Colon (tissue), 2 donors: ENCODE measurements at regions not wholly inside any gene's neighbourhood (a gene's known extent, or its start where the extent isn't known, plus 50 kb on each side); places are given as distances from the start of the nearest gene placed in this dataset.

ENCODE experiments used
- FAIRE-seq: peaks from 2 replicates; lab custom pipeline; 2012; peaks lifted over from hg19 to GRCh38; lab: Jason Lieb, UNC
- donor health status: control.
- donor health status: control.

DNA sequence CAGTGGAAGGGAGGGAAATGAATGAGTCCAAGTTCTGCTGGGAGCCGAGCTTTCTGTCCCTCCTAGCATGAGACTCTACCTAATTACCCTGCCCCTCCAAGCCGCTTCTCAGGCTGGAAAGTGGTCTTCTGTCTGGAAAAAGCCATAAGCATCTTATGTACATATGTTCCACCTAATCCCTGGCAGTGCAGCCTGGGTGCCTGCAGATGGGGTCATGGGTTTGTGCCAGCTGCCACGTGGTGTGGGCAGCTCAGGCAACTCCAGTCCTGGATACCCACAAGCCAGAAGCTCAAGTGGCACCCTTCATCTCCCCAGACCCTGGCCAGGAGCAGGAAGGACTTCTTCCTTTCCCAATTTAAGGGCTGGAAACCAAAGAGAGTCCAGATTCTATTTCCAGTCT is 253.1 kb downstream of the LY86 start:
- FAIRE-seq, result no peak

DNA sequence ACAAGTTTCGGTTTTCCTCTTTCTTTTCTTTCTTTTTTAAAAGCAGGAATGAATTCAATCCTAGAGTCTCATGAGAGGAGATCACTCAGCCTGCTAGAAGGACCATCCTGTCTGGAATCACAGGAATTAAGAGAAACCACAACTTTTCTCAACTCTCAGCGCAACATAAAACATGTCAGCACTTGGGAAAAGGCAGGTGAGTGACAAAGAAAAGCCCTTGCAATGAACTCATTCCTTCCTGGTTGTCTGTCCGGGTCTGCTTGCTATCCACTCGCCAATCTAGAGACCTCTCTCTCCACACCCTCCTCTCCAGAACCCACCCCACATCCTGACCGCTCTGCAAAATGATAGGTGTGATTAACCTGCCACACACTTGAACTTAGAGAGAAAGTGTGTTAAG is 253.8 kb downstream of the LY86 start:
- FAIRE-seq, result no peak

DNA sequence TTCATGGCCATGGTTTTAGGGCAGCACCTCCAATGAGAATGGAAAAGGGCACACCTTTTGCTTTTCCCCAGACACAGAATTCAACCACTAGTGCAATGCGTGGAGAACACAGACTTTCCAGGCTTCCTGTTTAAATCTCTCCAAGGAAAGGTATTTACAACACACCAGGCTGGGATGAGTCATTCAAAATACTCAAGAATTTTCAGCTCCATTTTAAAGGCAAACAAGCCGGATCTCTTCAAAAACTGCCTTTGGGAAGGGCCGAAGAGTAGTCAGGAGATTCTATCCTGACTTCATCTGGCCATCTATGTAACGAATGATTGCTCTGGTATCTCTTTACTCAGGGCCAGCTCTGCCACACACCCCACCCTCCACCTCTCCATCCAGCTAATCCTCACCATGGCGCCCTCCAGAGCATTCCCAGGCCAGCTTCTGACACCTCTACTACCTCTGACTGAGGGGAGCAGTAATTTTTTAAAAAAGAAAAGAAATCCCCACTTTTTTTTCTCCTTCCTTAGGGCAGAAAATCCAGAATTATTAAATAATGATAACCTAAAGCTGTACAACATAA is 254.6 kb downstream of the LY86 start:
- FAIRE-seq, result no peak

GRCh38 chr6:6843777-6844176 is 255.3 kb downstream of the LY86 start:
- no peak for FAIRE-seq

DNA sequence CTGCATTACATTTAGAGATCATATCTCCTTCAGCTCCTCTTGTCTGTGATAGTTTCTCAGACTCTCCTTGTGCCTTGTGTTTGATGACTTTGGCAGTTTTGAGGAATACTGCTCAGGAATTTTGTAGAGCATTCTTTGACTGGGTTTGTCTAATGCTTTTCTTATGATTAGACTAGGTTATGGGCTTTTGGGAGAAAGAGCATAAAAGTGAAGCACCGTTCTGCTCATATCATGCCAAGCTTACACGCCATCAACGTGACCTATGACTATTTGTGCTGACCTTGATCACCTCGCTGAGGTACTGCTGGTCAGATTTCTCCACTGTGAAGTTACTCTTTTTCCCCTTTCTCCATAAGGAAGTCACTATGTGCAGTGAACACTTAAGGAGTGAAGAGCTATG is 256.0 kb downstream of the LY86 start:
- no peak for FAIRE-seq

DNA sequence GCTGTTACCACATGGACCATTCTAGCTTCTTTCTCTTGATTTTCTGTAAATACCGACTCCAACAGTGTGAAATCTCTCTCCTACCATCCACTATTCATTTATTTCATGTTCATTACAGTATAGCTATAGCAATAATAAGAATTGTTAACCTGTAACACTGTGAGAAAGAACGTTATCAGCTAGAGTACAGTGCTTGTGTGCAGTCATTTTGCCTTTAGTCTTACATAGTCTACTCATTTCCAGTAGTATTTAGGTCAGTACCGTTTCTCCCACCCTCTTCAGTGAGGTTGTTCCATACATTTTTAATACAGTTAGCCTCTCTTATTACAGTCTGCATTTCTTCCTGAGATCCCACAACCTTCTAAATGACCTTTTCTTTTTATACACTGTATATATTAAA is 257.1 kb downstream of the LY86 start:
- no peak for FAIRE-seq

GRCh38 chr6:6847591-6847990 is 259.1 kb downstream of the LY86 start:
- FAIRE-seq, result no peak

GRCh38 chr6:6851059-6851948 is 256.5 kb upstream of the RREB1 start:
- no peak for FAIRE-seq

GRCh38 chr6:6851949-6852261 is 255.9 kb upstream of the RREB1 start:
- no peak for FAIRE-seq

DNA sequence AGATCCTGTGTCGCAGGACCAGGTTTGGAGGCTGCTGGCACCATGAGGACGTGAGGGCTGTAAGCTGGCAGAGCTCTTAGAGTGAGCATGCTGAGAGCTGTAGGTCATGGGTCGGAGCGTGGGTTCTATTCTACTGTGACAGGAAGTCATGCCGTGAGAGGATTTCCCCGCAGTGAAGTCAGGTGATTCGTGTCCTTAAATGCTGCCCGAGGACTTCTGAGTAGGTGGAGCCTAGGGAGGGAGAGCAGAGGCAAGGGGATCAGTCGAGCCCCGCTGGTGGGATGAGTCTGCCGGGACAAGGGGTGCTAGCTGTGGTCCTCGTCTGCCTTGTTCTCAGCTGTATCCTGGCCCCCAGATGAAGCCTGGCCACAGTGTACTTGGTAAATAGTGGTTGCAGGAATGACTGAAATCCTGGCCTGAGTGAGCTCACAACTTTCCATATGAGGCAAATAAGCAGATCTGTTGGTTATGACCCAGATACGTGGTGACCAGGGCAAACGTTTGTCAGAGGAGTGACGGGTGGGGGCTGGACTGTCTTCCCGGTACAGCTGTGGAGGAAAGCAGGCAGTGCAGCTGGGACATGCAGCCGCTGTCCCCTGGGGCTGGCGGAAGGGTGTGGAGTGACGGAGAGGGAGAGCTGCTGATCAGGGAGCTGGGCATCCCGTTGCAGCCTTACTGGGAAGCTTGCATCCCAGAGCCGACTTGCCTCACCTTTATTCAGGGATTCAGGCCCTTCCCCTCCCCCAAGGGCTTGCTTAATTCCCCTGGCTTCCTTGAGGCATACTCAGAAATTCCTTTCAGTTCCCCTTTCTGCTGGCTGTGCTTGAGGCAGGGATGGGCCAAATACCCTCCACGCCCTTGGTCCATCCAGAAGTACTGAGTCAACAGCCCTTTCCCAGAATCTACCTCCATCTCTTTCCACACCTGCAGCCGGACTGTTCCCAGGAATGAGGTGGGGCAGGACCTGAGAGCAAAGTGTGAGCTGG is 250.9 kb upstream of the RREB1 start:
- no peak for FAIRE-seq

DNA sequence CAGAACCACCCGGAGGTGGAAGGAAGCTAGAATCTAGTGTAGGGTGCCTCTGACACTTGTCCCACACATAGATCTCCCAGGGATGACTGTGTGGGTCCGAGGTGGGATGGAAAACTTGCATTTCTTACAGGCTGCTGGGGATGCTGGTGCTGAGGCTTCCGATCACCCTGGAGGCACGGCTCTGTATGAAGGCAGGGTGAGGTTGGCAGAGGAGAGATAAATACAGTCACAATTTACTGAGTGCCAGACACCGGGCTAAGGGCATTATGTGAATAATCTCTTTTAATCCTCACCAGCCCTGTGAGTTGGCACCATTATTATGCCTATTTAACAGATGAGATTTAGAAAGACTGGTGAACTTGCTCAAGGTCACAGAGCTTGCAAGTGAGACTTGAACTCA is 250.2 kb upstream of the RREB1 start:
- no peak for FAIRE-seq

DNA sequence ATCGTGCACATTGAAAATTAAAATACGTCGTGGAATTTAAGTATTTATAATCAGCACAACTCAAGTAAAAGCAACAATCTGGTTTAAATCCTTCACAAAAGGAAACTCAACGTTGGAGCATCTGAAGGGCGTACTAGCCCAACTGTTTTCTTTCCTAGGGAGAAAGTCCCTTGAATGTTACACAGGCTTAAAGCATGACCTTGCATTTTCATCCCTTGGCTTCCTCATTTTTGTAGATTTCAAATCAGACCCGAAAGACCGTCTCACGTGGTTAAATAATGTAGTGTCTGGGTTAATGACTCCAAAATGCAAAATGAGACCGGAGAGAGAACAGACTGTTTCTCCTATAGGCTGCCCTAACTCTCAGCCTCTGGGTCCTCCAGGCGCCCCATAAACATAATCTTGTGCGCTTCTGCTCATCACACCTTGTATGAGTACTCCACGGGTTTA is 249.2 kb upstream of the RREB1 start:
- no peak for FAIRE-seq

DNA sequence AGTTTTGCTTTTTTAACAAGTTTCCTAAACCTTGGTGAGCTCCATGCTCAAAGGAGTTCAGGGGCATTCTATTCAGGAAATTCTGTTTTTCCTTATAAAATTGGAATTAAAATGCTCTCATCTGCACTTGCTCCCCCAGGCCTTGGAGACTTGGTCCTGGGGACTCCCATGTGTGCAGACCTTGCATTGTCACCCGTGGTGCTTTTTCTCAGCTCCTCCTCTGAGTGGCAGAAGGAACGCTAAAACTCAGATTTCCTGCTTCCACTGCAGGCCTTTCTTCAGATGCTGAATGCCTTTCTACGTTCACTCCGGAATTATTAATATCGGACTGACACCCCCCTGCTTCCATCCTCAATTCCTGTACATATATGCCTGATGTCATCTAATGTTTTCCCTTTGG is 248.7 kb upstream of the RREB1 start:
- FAIRE-seq, result no peak

GRCh38 chr6:6859722-6860121 is 248.0 kb upstream of the RREB1 start:
- no peak for FAIRE-seq

DNA sequence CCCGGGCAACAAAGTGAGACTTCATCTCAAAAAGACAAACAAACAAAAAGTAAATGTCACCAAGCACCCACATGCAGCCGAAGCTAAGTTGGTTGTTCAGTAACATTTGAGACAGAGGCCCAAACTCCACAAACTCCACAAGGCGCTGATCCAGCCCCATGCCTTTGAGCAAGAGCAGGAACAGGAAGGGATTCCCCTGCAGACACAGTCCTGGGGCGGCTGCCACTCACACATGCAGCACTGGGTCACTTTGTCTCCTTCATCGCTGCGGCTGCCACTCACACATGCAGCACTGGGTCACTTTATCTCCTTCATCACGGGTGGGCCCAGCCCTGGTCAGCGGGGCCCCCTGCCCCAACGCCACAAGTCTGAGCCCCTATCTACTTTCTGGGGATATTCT is 246.9 kb upstream of the RREB1 start:
- no peak for FAIRE-seq

DNA sequence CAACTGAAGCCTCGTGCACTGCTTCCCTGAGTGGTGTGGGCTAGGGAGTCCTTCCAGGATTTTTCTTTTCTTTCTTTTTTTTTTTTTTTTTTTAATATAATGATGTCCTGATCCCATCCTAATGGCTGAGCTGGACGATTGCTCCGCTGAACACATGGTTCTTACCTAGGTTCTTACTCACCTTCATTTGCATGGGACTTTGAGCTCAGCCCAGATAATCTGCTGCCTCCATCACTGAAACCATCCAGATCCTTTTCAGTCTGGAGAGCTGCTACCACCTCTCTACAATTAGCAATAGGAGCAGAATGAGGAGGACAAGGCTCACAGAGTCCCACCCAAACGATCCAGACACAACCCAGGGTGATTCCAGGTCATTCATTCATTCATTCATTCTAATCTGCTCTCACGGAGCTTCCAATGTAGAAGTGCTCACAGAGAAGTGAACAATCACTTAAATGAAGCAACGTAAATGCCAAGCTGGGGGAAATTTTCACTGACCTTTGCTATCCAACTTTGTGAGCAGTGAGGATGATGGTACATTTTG is 246.3 kb upstream of the RREB1 start:
- no peak for FAIRE-seq

DNA sequence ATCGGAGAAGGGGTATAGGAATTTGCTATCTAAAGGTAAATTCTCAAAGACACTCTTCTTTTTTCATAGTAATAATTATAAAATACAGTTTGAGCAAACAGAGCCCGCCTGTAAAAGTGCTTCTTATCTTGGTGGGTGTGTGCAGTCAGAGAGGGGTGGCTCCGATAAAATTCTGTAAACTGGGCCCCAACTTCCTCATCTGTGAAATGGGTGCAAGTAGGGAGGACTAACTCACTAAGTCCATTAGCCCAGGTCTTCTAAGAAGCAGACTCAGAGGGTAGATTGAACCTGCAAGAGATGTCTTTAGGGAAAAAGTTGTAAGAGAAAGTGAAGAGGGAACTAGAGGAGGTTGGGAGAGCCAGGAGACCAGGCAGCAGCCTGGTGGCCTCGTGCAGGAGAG is 245.8 kb upstream of the RREB1 start:
- FAIRE-seq, result no peak

DNA sequence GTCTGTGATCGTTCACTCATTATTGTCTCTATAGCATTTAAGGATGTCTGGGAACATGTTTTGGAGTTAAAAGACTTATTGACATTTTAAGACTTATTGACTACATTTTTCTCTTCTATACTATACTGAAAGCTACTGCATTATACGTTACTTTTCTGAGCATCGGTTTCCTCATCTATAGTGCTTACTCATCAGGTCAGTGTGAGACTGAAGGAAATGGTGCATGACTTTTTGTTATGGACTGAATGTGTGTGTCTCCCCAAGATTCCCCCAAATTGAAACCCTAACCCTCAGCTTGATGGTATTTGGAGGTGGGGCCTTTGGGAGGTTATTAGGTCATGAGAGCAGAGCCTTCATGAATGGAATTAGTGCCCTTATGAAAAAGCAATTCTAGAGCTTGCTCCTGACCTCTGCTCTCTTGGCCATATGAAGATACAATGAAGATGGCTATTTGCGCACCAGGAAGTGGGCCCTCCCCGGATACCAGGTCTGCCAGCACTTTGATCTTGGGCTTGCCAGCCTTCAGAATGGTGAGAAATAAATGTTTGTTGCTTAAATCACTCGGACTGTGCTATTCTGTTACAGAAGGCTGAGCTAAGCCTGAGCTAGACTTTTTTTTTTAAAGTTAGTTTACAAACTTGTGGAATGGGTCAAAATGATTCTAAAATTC is 243.7 kb upstream of the RREB1 start:
- FAIRE-seq, result no peak

GRCh38 chr6:6865611-6866010 is 242.2 kb upstream of the RREB1 start:
- FAIRE-seq, result no peak

DNA sequence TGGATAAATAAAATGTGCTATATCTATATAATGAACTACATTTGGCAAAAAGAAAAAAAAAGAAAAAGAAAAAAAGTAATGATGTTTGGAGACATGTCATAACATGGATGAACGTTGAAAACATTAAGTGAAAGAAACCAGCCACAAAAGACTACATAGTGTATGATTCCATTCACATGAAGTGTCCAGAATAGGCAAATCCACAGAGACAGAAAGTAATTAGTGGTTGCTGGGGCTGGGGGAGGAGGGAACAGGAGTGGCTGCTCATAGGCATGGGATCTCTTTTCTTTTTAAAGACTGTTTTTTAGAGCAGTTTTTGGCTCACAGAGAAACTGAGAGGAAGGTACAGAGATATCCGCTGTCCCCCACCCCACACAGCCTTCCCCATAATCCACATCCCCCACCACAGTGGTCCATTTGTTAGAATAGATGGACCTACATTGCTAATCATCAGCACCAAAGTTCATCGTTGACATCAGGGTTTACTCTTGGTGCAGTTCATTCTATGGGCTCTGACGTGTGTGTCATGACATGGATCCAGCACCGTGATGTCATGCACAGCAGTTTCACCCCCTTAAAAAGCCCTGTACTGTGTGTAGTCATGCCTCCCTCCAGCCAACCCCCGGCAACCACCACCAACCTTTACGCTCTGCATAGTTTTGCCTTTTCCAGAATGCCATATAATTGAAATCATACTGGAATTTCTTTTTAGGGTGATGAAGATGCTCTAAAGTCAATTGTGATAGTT is 240.9 kb upstream of the RREB1 start:
- FAIRE-seq, result no peak

DNA sequence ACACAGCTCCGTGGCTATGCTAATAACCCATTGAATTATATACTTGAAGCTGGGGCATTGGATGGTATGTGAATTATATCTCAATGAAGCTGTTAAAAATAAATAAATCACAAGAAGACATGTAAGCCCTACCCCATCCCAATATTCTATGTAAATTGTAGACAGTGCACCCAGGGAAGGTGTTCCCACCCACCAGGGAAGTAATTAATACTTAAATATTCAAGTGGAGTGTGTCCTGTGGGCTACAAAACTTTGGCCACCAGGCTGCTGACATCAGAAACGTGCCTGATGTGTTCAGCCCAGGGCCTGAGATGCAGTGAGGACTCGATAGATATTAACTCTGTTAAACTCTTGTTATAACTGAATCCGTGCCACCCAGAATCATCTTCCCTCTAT is 240.4 kb upstream of the RREB1 start:
- FAIRE-seq, result no peak
